GM10248 (cell line): ENCODE measurements at regions not wholly inside any gene's neighbourhood (a gene's known extent, or its start where the extent isn't known, plus 50 kb on each side); places are given as distances from the start of the nearest gene placed in this dataset.

ENCODE experiments used
- CTCF ChIA-PET: fragments of 300-600 bp; sonication (Branson Sonifier 250); formaldehyde crosslinking; extraction: SDS; loops from one replicate; lab custom pipeline; 2021; ENCODE audit warnings: antibody characterized with exemption; lab: Yijun Ruan, JAX
- POLR2A ChIA-PET: fragments of 350-650 bp; sonication (Branson Sonifier 250); formaldehyde crosslinking; extraction: SDS; loops from one replicate; lab custom pipeline; 2020; ENCODE audit warnings: antibody characterized with exemption; lab: Yijun Ruan, JAX
- DNase-seq: peaks from one replicate; pipeline ENCODE4 v3.0.0; 2012; ENCODE audit errors: extremely low spot score
- CTCF ChIP-seq: IDR thresholded peaks from 2 replicates; pipeline ENCODE4 v1.5.1; 2012; ENCODE audit warnings: mild to moderate bottlenecking, low read depth; ENCODE audit errors: extremely low read depth, missing control alignments, control extremely low read depth

- ChIA-PET POLR2A (no interaction called here), CTCF (interaction anchor here (1.2 kb wide), 1 partner anchor 792 kb away, joined by 3 read pairs; no protein-coding TSS in a partner anchor)
- TF ChIP-seq CTCF: no peak
- DNase-seq: no peak
These were observed 436.3 kb upstream of the RUNX1 start for GRCh38 chr21:35485364-35485763.

- ChIA-PET CTCF (no interaction called here), POLR2A (no interaction called here)
- no peak for TF ChIP-seq CTCF
- DNase-seq: no peak
These were observed 435.7 kb upstream of the RUNX1 start for GRCh38 chr21:35484851-35485250.

- no peak for TF ChIP-seq CTCF
- ChIA-PET POLR2A (no interaction called here), CTCF (no interaction called here)
- DNase-seq: no peak
These were observed 434.9 kb upstream of the RUNX1 start for GRCh38 chr21:35484032-35484431.

- no peak for TF ChIP-seq CTCF
- no peak for DNase-seq
- ChIA-PET CTCF (interaction anchor here (1.1 to 1.9 kb wide), 2 partner anchors 8 to 9 kb away, joined by 3 to 8 read pairs; no protein-coding TSS in a partner anchor), POLR2A (no interaction called here)
These were observed 434.0 kb upstream of the RUNX1 start for GRCh38 chr21:35482933-35483662.

GRCh38 chr21:35482096-35482495 lies 433.0 kb upstream of the RUNX1 start:
- POLR2A ChIA-PET: no interaction called here
- no peak for DNase-seq
- TF ChIP-seq CTCF: no peak
- CTCF ChIA-PET: interaction anchor here (0.7 to 1.9 kb wide), 3 partner anchors 10 to 358 kb away, joined by 3 to 8 read pairs (median 3); no protein-coding TSS in a partner anchor

- no peak for DNase-seq
- POLR2A ChIA-PET: no interaction called here
- CTCF ChIA-PET: interaction anchor here (1.3 to 1.5 kb wide), 2 partner anchors 9 to 359 kb away, joined by 3 to 4 read pairs; no protein-coding TSS in a partner anchor
- no peak for TF ChIP-seq CTCF
These were observed 431.9 kb upstream of the RUNX1 start for GRCh38 chr21:35481005-35481404.
